HuH-7.5 (cell line): ENCODE measurements at regions not wholly inside any gene's neighbourhood (a gene's known extent, or its start where the extent isn't known, plus 50 kb on each side); places are given as distances from the start of the nearest gene placed in this dataset.
"Not testable (repeated sequence)": the region's sequence is repeated elsewhere in the genome, so short reads cannot be mapped to it uniquely, and the experiment has no call there.

Experiments used
- DNase-seq: peaks from one replicate; pipeline ENCODE4 v3.0.0; 2011; ENCODE audit warnings: low spot score

DNA sequence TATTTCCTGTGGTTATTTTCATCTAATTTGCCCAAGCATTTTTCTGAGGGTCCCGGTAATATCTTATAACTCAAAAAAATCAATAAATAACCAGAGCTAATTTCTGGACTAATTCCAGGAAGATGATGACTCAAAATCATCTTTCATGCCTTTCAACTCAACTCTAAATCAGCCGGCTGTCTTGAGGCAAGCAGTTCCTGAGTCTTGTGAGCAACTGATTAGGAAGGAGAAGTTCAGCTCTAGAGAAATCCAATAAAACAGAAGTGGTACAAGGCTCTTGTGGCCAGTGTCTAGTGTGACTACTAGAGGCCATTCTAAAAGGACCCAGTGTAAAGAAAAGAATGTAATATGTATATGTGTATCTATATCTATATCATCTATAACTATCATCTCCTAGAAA, 890.4 kb downstream of the TRIB2 start:
- no peak for DNase-seq

DNA sequence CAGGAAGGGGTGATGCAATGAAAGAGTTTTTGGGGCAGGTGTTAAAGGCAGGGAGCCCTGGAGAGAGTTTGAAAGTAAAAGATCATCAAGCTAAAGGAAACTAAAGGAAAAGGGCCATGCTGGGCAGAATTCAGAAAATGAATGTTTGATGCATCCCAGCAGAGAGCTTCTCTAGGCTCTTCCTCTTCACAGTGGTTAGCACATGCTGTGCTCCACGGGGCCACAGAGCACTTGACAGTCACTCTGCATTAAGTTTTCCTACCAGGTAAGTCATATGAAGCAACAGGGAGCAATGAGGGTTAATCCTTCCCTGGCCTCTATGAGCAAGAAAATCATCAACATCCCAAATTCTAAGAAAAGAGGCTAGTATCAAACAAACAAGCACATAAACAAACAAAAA, 895.2 kb downstream of the TRIB2 start:
- DNase-seq, result no peak

DNA sequence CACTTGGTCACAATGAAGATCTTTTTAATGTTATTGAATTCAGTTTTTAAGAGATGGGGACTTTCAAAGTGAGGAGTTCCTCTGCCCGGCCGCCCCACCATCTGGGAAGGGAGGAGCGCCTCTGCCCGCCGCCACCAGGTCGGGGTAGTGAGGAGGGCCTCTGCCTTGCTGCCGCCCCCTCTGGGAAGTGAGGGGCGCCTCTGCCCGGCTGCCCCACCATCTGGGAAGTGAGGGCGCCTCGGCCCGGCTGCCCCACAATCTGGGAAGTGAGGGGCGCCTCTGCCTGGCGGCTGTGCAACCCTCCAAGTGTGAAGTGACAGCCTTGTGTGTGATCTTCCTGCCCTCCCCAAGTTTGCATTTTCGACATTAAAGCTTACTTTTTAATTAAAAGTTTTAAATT, 899.3 kb downstream of the TRIB2 start:
- DNase-seq, result no peak

DNA sequence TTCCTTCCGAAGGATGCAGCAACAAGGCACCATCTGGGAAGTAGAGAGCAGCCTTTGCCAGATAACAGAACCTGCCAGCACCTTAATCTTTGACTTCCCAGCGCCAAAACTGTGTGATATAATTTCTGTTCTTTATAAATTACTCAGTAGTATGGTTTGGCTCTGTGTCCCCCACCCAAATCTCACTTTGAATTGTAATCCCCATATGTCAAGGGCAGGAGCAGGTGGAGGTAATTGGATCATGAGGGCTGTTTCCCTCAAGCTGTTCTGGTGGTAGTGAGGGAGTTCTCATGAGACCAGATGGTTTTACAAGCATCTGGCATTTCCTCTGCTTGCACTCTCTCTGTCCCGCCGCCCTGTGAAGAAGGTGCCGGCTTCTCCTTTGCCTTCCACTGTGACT, 899.9 kb downstream of the TRIB2 start:
- no peak for DNase-seq

DNA sequence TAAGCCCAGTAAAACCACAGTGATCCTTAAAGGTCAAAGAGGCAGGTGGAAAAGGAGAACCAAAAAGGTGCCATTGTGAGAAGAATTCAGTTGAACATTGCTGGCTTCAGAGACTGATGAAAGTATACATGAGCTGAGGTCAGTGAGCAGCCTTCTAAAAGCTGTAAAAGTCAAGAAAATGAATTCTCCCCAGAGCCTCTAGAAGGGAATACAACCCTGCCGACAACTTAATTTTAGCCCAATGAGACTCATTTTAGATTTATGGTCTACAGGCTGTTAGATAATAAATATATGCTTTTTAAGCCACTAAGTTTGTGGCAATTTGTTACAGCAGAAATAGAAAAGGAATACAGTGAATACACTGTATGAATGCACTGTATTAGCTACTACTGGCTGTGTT, 911.4 kb downstream of the TRIB2 start:
- no peak for DNase-seq

DNA sequence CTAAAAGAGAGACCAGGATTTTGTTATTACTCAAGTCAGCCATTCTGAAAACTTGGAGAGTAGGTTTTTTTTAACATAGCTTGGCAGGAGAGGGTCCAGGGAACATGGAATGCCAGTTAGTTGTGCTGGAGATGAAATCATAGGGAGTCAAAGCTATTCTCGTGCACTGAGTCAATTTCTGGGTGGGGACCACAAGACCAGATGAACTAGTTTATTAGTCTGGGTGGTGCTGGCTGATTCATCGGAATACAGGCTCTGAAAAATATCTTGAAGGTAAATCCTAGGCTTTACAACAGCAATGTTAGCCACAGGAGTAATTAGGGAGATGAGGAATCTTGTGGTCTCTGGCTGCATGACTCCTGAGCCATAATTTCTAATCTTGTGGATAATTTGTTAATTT, 921.4 kb downstream of the TRIB2 start:
- no peak for DNase-seq

DNA sequence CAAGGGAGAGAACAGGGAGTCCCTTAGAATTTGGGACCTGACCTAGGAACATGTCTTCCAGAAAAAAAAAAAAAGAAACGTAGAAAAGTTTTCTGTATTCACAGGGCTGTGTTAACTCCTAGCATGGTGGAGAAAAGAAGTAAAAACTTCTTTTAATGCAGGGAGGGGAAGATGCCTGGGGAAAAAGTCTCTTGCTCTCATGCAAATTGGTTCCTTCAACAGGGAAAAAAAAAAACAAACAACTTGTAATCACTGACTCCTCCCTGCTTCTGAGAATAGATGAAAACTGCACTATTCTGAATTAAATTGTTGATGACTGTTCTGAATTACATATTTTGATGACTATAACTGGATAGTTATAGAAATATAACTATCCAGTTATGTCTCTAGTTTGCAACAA, 933.2 kb downstream of the TRIB2 start:
- no peak for DNase-seq

DNA sequence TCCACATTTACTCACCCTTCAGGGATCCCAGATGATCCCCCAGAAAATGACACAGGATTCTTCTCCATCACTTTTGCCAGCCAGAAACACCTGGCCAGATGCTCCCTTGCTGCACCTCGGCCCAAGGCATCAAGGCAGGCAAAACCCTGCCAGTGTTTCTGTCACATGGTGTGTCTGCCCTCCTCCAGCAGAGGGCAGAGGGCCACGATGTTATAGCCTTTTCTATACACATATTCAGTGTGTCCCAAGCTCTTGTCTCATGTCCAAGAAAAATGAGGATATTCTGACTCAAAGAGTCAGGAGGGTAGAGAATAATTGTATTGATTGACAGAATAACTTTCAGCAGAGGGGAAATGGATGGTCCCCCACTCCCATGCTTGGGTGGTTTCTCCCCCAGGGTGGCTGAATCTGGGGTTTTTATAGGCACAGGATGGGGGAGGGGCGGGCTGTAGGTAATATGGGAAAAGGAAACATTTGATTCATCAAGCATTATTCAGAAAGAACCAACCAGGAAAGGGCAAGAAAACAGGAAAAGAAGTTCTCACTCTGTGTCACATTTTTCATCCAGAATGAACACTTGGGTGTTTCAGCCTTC, 933.9 kb downstream of the TRIB2 start:
- no peak for DNase-seq

DNA sequence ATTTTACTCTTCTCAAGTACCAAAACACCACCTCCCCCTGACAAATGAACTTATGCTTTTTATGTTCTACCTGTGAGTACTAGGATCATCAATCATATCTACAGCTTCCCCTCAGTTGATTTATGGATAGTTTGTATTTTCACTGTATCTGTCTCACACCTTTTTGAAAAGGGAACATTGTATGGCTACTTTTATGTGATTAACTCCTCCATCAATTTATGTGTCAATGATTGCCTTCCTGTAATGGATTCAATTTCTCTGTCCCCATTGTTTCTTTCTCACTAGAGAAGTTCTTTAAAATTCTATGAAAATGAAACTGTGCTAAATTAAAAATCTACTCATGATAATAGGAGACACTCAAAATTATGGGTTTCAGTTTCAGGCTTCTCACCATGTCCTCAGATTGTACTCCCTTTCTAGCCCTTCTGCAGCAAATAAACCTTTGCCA, 935.0 kb downstream of the TRIB2 start:
- no peak for DNase-seq

DNA sequence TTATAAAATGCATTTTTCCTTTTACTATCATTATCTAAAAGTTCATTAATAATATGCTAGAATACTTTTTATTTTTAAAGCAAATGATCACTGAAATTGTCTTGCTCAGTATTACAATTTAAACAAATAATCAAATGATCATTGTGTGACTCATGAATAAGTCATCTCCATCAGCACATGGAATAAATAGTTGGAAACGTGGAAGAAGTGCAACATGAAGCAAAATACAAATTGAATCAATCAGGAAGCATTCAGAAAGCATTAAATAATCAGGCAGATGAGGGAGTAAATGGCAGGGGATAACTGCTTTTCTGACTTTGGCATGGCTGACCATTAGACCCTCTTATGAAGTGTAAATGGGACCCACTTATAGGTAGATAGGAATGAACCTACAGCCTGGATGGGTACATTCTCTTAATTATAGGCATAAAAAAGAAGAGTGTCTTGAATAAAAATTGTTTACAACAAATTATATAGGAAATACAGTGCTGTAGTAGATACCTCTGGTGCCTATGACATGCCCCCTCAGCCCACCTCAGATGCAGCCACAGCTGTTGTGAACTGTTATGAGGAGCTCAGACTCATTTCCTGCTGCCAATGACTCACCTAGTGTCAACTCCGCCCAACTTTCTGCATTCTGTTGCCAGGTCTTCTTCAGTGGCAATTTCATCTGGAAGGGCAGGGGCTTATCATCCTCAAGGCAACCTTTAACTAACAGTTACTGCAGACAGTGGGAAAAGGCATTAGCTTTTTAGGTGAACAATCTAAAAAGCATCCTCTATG, 936.0 kb downstream of the TRIB2 start:
- no peak for DNase-seq

DNA sequence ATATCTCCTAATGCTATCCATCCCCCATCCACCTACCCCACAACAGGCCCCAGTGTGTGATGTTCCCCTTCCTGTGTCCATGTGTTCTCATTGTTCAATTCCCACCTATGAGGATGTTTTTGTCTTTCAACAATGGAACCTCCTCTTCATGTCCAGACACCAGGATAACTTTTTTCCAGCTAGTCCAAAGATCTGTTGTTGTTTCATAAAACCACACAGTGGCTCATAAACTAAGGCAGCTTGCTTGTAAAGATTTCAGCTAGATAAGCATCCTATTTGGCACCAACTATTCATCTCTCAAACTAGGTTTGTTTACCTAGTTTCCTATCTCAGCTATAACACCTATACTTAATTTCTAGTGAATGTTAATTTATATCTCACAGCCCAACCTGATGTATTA, 937.7 kb downstream of the TRIB2 start:
- DNase-seq, result no peak

DNA sequence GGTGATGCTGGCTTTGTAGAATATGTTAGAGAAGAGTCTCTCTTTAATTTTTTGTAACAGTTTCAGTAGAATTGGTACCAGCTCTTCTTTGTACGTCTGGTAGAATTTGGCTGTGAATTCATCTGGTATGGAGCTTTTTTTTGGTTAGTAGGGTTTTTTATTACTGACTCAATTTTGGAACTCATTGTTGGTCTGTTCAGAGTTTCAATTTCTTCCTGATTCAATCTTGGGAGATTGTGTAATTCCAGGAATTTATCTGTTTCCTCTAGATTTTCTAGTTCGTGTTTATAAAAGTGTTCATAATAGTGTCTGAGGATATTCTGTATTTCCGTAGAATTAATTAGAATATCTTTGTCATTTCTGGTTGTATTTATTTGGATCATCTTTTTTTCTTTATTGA, 943.5 kb downstream of the TRIB2 start:
- no peak for DNase-seq

DNA sequence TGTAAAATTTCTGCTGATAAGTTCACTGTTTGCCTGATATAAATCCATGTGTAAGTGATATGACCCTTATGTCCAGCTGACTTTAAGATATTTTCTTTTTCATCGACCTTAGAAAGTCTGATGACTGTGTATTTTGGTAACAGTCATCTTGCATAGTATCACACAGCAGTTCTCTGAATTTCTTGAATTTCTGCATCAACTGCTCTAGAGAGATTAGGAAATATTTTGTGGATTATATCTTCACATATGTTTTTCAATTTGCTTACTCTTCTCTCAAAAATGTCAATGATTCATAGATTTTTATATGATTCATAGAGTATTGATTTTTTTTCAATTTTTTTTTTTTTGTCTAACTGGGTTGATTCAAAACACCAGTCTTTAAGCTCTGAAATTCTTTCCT, 945.3 kb downstream of the TRIB2 start:
- no peak for DNase-seq

DNA sequence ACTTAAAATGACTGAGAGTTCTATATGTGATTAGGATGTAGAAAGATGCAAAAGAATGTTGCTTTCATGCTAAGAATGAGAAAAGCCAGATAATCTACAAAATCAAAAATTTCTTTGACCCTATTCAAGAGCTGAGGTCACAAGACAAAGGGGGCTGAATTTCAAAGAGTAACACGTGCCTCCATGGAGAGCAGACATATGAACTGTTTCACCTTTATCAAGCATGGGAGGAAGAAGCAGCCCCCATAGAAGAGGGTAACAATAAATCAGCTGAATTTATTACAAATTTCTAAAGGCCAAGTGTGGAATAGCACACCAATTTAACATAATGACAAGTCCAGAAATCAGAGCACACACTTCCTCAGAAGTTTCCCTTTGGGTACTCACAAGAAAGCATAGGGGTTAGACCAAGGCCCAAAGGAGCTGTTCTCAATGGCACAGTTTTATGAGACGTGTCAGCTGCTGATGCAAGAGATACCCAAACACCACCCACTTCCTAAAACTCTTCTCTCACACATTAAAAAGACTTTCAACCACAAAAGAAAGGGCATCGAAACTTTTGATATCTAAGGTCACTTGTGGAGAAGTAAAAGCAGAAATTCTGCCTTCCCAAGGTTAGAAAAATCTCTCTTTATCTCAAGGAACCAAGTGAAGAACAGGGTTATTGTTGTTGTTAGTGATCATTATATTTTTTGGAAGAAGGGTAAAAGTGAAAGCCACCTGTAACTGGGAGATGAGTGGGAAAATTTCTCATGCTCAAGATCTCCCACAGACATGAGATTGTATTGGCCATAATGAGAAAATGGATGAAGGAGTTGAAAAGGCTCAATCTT, 950.1 kb downstream of the TRIB2 start:
- DNase-seq, result no peak

DNA sequence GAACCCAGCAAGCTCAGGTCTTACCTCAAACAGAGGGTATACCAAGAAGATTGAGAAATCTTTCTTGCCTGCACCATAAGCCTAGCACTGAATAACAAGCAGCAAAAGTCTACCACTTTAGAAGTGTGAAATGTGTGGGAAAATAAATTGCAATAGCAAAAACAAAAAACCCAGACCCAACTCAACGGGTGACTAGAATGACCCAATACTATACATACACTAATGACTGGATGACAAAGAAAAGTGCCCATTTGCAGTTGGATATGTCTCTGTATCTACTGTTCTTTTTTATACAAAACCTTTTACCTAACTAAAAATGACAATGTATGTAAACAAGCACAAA, 950.6 kb downstream of the TRIB2 start:
- no peak for DNase-seq

DNA sequence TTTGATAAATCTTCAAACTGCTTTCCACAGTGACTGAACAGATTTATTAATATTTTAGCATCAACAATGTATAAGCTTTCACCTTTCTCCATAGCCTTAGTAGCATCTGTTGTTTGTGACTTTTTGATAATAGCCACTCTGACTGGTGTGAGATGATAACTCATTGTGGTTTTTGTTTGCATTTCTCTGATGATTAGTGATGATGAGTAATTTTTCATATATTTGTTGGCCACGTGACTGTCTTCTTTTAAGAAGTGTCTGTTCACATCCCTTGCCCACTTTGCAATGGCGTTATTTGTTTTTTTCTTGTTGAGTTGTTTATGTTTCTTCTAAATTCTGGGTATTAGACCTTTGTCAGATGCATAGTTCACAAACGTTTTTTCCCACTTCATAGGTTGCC, 952.9 kb downstream of the TRIB2 start:
- DNase-seq, result no peak

DNA sequence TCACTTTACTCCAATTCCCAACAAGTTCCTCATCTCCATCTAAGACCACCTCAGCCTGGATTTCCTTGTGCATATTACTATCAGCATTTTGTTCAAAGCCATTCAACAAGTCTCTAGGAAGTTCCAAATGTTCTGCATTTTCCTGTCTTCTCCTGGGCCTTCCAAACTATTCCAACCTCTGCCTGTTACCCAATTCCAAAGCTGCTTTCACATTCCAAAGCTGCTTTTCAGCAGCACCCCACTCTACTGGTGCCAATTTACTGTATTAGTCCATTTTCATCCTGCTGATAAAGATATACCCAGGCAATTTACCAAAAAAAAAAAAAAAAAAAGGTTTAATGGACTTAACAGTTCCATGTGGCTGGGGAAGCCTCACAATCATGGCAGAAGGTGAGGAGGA, 957.1 kb downstream of the TRIB2 start:
- not testable (repeated sequence) for DNase-seq

DNA sequence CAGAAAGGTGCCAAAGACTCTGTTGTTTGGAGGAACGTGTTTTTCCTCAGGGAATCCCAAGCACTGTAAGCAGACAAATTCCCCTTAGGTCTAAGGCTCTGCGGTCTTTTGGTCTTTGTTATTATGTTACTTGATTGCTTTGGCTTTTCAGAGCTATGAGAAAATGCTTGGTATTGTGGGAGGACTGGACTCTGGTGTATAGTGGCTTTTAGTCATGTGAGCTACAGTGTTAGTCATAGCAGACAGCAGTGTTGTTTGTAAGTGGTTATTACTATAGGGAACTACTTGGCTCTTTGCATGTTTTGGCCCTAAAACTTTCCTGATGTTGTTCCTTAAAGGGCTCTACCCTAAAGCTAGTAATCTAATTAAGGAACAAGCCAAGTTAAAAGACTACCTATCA, 956.2 kb upstream of the LRATD1 start:
- no peak for DNase-seq

DNA sequence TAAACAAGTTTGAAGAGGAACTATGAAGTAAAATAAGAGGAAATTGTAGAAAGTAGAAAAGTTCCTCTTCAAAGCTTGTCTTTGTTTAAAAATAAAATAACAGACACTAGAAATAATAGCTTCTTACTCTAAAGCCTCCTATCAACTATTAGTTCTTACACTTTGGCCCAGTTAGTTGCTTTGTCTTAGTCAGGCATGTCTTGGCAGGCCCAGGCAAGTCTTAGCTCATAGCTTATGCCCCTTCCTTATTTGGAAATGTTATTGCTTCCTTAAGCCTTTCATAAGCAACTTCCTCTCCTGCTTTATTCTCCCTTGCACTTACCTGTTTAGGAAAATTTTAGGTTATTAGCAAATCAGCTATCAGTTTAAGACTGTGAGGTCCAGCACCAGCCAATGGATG, 950.6 kb upstream of the LRATD1 start:
- no peak for DNase-seq

DNA sequence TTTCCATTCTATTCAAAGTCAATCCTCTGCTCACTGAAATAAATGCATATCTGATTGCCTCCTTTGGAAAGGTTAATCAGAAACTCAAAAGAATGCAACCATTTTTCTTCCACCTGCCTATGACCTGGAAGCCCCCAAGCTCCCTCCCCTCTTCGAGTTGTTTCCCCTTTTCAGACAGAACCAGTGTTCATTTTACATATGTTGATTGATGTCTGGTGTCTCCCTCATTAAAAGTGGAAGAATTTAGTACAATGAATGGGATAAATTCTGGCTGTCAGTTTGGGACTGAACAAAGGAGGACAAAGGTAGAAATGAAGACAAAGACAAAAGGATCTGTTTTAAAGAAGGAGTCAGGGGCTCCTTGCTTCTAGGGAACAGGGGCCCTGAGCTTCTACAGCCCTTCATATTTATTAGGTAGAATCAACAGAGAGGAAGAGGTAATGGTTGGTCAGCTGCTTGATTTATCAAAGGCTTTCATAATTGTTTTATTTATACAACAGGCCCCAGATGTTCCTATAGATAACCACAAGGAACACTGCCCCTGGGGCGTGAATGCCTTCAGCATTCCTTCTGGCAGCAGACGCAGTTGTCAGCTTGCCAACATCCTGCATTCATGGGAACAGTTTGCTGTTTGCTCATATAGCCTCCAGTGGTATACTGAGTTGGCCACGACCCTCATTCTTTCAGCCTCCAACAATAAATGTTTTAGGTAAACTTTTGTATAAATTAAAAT, 949.8 kb upstream of the LRATD1 start:
- no peak for DNase-seq

DNA sequence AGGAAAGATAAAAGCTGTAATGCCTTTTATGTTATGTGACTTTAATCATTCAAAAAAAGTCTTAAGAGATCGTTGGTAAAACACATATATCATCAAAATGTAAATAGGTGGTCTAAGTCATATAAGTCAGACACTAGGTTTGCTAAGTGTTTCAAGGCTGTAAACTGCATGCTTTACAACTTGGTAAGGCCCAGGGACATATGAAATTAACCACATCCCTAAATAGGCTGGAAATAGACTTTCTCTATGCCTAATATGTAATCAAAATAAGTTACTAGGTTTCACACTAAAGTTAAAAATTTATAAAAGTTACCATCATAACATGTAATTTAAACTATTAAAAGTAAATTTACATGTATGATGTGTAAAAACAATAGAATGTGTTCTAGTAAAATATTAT, 946.3 kb upstream of the LRATD1 start:
- no peak for DNase-seq

DNA sequence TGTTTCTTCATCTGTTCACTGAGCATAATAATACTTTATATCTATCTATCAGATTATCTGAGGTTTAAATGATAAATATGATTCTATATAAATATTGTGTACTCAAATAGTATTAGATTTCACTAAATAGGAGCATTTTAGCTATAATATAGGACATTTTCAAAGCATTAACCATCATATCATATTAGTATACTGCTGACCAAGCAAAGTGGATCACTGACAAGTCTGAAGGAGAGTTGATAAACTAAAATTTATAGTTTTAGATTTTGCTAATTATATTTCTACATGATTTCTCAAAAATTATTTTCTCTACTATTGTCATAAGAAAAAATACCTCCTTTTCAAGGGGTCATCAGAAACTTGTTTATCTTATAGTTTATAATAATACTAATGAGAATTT, 937.8 kb upstream of the LRATD1 start:
- DNase-seq, result no peak

DNA sequence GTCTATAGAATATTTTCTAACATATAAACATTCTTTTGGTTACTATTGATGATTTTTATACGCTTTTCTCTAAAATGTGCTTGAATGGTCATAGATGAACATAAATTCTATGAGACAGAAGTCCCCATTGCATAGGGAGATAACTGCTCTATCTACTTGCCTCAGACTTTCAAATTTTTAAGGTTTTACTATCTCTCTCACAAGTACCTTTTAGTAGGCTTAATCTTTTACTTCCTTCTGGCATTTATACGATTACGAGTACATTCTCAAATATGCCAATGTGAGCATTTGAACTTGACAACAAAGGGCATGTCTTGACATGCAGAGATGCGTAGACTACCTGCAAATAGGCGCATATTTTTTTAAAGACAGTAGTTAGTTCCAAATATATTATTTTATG, 935.9 kb upstream of the LRATD1 start:
- no peak for DNase-seq
